ENCODE measurements at regions not wholly inside any gene's neighbourhood (a gene's known extent, or its start where the extent isn't known, plus 50 kb on each side); places are given as distances from the start of the nearest gene placed in this dataset.

GRCh38 chr17:79545251-79546005 is 65.4 kb downstream of the RBFOX3 start:
- no peak overlapping the region for H3K4me3 ChIP-seq (ENCODE audit: low read depth, low read length)
- no peak for TF ChIP-seq CTCF (IDR thresholded peaks at IDR 0.05; ENCODE audit: control insufficient read depth, extremely low read depth, insufficient read depth)

GRCh38 chr17:79544142-79544914 is 66.5 kb downstream of the RBFOX3 start:
- no peak for TF ChIP-seq CTCF (IDR thresholded peaks at IDR 0.05; ENCODE audit: control insufficient read depth, extremely low read depth, insufficient read depth)
- no peak for DNase-seq (ENCODE audit: low read depth)

More at GRCh38 chr17:79545251-79546005, 65.4 kb downstream of the RBFOX3 start:
- no peak for DNase-seq (ENCODE audit: low read depth)

GRCh38 chr17:79543531-79543930 is 67.3 kb downstream of the RBFOX3 start:
- TF ChIP-seq CTCF (IDR thresholded peaks at IDR 0.05; ENCODE audit: control insufficient read depth, extremely low read depth, insufficient read depth) = no peak
- H3K4me3 ChIP-seq (ENCODE audit: low read depth, low read length) = no peak overlapping the region
- DNase-seq (ENCODE audit: low read depth) = no peak

More at GRCh38 chr17:79544142-79544914, 66.5 kb downstream of the RBFOX3 start:
- H3K4me3 ChIP-seq (ENCODE audit: low read depth, low read length) = no peak overlapping the region

GRCh38 chr17:79542718-79543117 is 68.1 kb downstream of the RBFOX3 start:
- TF ChIP-seq CTCF (IDR thresholded peaks at IDR 0.05; ENCODE audit: control insufficient read depth, extremely low read depth, insufficient read depth) = no peak
- no peak for DNase-seq (ENCODE audit: low read depth)
- H3K4me3 ChIP-seq (ENCODE audit: low read depth, low read length) = no peak overlapping the region

- no peak for TF ChIP-seq CTCF (IDR thresholded peaks at IDR 0.05; ENCODE audit: control insufficient read depth, extremely low read depth, insufficient read depth)
- DNase-seq (ENCODE audit: low read depth) = no peak
- H3K4me3 ChIP-seq (ENCODE audit: low read depth, low read length) = no peak overlapping the region
These were observed 69.6 kb downstream of the RBFOX3 start for GRCh38 chr17:79541056-79541850.

- DNase-seq (ENCODE audit: low read depth) = no peak
- TF ChIP-seq CTCF (IDR thresholded peaks at IDR 0.05; ENCODE audit: control insufficient read depth, extremely low read depth, insufficient read depth) = no peak
- no peak overlapping the region for H3K4me3 ChIP-seq (ENCODE audit: low read depth, low read length)
These were observed 70.7 kb downstream of the RBFOX3 start for GRCh38 chr17:79539944-79540705.

All from LNCaP clone FGC (cell line).